Panc1 (cell line): ENCODE measurements at regions not wholly inside any gene's neighbourhood (a gene's known extent, or its start where the extent isn't known, plus 50 kb on each side); places are given as distances from the start of the nearest gene placed in this dataset.

Experiments used
- ATAC-seq: fragments of 200-7000 bp; cut with Tn5 transposase; 2 replicates; pipeline ENCODE4 v1.9.1; 2020; ENCODE audit warnings: mild to moderate bottlenecking, moderate library complexity
- BruUV-seq: library from RNA; stranded (reverse); fragments of 400-500 nt; replicated peaks from 2 replicates; lab custom pipeline; 2021; lab: Mats Ljungman, UMichigan
- CTCF ChIA-PET: fragments of 300-600 bp; sonication (Branson Sonifier 250); formaldehyde crosslinking; loops from one replicate; lab custom pipeline; 2022; ENCODE audit warnings: antibody characterized with exemption; lab: Charles Lee
- POLR2A ChIA-PET: fragments of 300-600 bp; sonication (Branson Sonifier 250); formaldehyde crosslinking; loops from one replicate; lab custom pipeline; 2022; ENCODE audit warnings: antibody characterized with exemption; lab: Charles Lee
- DNase-seq: peaks from one replicate; pipeline ENCODE4 v3.0.0-alpha.2; 2010; ENCODE audit warnings: low read depth, low spot score
- H3K27ac ChIP-seq: 2 replicates; pipeline ENCODE4 v1.5.1; 2011; ENCODE audit warnings: mild to moderate bottlenecking, low read length, inconsistent platforms
- H3K27me3 ChIP-seq: fragments of 200-500 bp; sonication (Bioruptor generic); 2 replicates; pipeline ENCODE4 v1.6.0; 2014; ENCODE audit warnings: low read length, inconsistent platforms; ENCODE audit not compliant: control insufficient read depth, insufficient read depth
- H3K36me3 ChIP-seq: fragments of 200-500 bp; sonication (Bioruptor generic); 2 replicates; pipeline ENCODE4 v1.5.1; 2014; ENCODE audit warnings: inconsistent platforms, mild to moderate bottlenecking, low read length, moderate library complexity; ENCODE audit not compliant: control insufficient read depth, insufficient read depth
- H3K4me1 ChIP-seq: 2 replicates; pipeline ENCODE4 v1.5.1; 2011; ENCODE audit warnings: inconsistent platforms, mild to moderate bottlenecking, low read length, moderate library complexity; ENCODE audit not compliant: control insufficient read depth, insufficient read depth
- H3K4me3 ChIP-seq, 2 experiments: 2 replicates each; pipeline ENCODE4 v1.5.1; 2011 to 2012; ENCODE audit warnings: low read depth in 2 of 2, low read length in 2 of 2, mild to moderate bottlenecking in 2 of 2, inconsistent platforms in 1 of 2, moderate library complexity in 1 of 2
- H3K9me3 ChIP-seq: fragments of 200-500 bp; sonication (Bioruptor generic); 2 replicates; pipeline ENCODE4 v1.5.1; 2014; ENCODE audit warnings: low read depth, mild to moderate bottlenecking, inconsistent platforms, low read length, moderate library complexity; ENCODE audit not compliant: control insufficient read depth, insufficient read depth
- POLR2AphosphoS5 ChIP-seq: IDR thresholded peaks from 2 replicates; pipeline ENCODE4 v1.6.1; 2012; ENCODE audit warnings: mild to moderate bottlenecking, low read depth, low read length, moderate library complexity
- SIN3A ChIP-seq: IDR thresholded peaks from 2 replicates; pipeline ENCODE4 v1.6.1; 2012; ENCODE audit warnings: low read depth, mild to moderate bottlenecking, low read length, moderate library complexity, borderline replicate concordance; ENCODE audit not compliant: insufficient read depth
- TCF7L2 ChIP-seq: IDR thresholded peaks from 2 replicates; pipeline ENCODE4 v1.6.1; 2011; ENCODE audit warnings: mild to moderate bottlenecking, low read depth, low read length, inconsistent platforms
- in situ Hi-C: cut with HindIII; loops from 2 replicates; pipeline ENCODE4 v1.10.0; 2016; ENCODE audit warnings: low sequenced_read_pairs, low pct_unique_long_range_greater_than_20kb
- intact Hi-C: fragments of 100-400 bp; cut with micrococcal nuclease; formaldehyde crosslinking; loops from one replicate; pipeline ENCODE4 v1.10.0; 2022; ENCODE audit not compliant: unreplicated experiment
- TF ChIP-seq, protein P1 (sequence below): fragments of 450-650 bp; IDR thresholded peaks from 2 replicates; pipeline ENCODE4 v1.5.1; 2017; ENCODE audit warnings: mild to moderate bottlenecking
- TF ChIP-seq, protein P2 (sequence below), 2 experiments: IDR thresholded peaks; 2 replicates each; pipeline ENCODE4 v1.6.1; 2011 to 2012; ENCODE audit warnings: low read depth in 2 of 2, control low read depth in 1 of 2, low read length in 1 of 2, mild to moderate bottlenecking in 1 of 2, moderate library complexity in 1 of 2; ENCODE audit not compliant: insufficient read depth in 1 of 2

DNA sequence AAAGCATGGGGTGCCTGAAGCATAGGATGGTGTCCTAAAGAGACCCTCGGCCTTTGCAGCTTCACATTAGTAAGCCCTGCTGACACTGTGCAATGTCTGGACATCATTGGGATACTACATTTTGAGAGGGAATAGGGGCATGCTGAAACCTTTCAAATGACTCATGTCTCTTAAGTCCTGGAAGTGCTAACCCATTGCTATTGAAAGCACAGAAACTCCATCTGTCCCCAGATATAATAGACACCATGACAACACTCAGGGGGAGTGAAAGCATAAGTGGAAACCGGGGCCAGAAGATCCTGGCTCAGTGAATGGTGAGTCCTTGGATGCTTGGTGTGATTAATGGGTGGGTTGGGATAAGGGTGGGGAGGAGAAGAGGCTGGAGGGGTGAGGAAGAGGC is 595.5 kb upstream of the ID2 start:
- POLR2A ChIA-PET, result no interaction called here
- DNase-seq (no peak), ATAC-seq (no peak)
- intact Hi-C loops (no loop called here), in situ Hi-C loops (no loop called here)
- Histone ChIP-seq H3K4me1 (no peaks in the 10 kb centered on the region), H3K4me3 (no peak overlapping the region), H3K27ac (no peak overlapping the region), H3K9me3 (no peaks in the 10 kb centered on the region), H3K27me3 (no peaks in the 10 kb centered on the region), H3K36me3 (no peaks in the 10 kb centered on the region)
- BruUV-seq, result no TSS peak
- CTCF ChIA-PET, result no interaction called here
- TF ChIP-seq TCF7L2 (no peak), SIN3A (no peak), POLR2AphosphoS5 (no peak)
- TF ChIP-seq, protein P1, sequence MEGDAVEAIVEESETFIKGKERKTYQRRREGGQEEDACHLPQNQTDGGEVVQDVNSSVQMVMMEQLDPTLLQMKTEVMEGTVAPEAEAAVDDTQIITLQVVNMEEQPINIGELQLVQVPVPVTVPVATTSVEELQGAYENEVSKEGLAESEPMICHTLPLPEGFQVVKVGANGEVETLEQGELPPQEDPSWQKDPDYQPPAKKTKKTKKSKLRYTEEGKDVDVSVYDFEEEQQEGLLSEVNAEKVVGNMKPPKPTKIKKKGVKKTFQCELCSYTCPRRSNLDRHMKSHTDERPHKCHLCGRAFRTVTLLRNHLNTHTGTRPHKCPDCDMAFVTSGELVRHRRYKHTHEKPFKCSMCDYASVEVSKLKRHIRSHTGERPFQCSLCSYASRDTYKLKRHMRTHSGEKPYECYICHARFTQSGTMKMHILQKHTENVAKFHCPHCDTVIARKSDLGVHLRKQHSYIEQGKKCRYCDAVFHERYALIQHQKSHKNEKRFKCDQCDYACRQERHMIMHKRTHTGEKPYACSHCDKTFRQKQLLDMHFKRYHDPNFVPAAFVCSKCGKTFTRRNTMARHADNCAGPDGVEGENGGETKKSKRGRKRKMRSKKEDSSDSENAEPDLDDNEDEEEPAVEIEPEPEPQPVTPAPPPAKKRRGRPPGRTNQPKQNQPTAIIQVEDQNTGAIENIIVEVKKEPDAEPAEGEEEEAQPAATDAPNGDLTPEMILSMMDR, result no peak
- TF ChIP-seq, protein P2, sequence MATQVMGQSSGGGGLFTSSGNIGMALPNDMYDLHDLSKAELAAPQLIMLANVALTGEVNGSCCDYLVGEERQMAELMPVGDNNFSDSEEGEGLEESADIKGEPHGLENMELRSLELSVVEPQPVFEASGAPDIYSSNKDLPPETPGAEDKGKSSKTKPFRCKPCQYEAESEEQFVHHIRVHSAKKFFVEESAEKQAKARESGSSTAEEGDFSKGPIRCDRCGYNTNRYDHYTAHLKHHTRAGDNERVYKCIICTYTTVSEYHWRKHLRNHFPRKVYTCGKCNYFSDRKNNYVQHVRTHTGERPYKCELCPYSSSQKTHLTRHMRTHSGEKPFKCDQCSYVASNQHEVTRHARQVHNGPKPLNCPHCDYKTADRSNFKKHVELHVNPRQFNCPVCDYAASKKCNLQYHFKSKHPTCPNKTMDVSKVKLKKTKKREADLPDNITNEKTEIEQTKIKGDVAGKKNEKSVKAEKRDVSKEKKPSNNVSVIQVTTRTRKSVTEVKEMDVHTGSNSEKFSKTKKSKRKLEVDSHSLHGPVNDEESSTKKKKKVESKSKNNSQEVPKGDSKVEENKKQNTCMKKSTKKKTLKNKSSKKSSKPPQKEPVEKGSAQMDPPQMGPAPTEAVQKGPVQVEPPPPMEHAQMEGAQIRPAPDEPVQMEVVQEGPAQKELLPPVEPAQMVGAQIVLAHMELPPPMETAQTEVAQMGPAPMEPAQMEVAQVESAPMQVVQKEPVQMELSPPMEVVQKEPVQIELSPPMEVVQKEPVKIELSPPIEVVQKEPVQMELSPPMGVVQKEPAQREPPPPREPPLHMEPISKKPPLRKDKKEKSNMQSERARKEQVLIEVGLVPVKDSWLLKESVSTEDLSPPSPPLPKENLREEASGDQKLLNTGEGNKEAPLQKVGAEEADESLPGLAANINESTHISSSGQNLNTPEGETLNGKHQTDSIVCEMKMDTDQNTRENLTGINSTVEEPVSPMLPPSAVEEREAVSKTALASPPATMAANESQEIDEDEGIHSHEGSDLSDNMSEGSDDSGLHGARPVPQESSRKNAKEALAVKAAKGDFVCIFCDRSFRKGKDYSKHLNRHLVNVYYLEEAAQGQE (IDR thresholded peaks at IDR 0.05; ENCODE audit: insufficient read depth in 1 of 2, low read depth in 2 of 2, low read length in 1 of 2), result no peak

DNA sequence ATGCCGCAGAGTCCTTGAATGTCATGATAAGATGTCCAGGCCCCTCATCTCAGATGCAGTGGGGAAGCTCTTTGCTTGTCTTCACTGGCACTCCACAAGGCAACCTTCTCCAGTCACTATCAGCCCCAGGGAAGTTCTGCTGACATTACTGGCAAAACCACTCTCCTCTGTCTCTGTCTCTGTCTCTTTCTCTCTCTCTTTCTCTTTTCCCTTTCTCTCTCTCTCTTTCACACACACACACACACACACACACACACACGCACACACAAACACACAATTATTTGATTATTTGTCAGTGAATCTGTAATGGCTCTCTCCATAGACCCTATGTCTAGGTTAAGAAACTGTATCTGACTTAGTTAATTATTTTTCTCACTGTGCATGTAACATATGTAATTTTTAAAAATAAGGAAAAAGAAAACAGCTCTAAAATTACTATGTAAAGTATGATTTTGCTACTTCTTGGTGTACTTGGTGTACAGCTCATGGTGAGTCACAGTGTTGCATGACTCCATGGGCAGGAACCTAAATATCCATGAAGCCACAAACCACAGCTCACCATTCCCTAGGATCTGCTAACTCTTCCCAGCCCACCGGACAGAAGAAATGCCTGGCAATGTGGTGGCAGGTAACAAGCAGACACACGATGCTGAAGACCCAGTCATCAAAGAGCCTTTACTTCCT is 594.9 kb upstream of the ID2 start:
- no peaks in the 10 kb centered on the region for H3K4me1 ChIP-seq
- no peaks in the 10 kb centered on the region for H3K36me3 ChIP-seq
- H3K4me3 ChIP-seq, result no peak overlapping the region
- no peak for TF ChIP-seq TCF7L2
- TF ChIP-seq, protein P1, result no peak
- TF ChIP-seq, protein P2 (IDR thresholded peaks at IDR 0.05; ENCODE audit: insufficient read depth in 1 of 2, low read depth in 2 of 2, low read length in 1 of 2), result no peak
- TF ChIP-seq POLR2AphosphoS5, result no peak
- no peak for TF ChIP-seq SIN3A
- in situ Hi-C loops, result no loop called here
- ATAC-seq (no peak), DNase-seq (no peak)
- ChIA-PET CTCF (no interaction called here), POLR2A (no interaction called here)
- H3K9me3 ChIP-seq, result no peaks in the 10 kb centered on the region
- no peaks in the 10 kb centered on the region for H3K27me3 ChIP-seq
- no TSS peak for BruUV-seq
- no peak overlapping the region for H3K27ac ChIP-seq
- intact Hi-C loops, result no loop called here
